ENCODE measurements at regions not wholly inside any gene's neighbourhood (a gene's known extent, or its start where the extent isn't known, plus 50 kb on each side); places are given as distances from the start of the nearest gene placed in this dataset.

- H3K36me3 ChIP-seq (ENCODE audit: insufficient read depth) = no peaks in the 10 kb centered on the region
- no peak overlapping the region for H3K4me2 ChIP-seq
- TF ChIP-seq CTCF (conservative IDR thresholded peaks at IDR 0.05; ENCODE audit: low read depth in 2 of 2) (peak in 1 of 2 experiments; percentile 66; a peak in 3 of 4 replicates), ZNF462 (CRISPR knock-in tag; IDR thresholded peaks at IDR 0.05) (no peak)
- no peaks in the 10 kb centered on the region for H3K79me2 ChIP-seq (replicated peaks; ENCODE audit: insufficient read depth)
- H3F3A ChIP-seq (replicated peaks; ENCODE audit: low read depth) = no peaks in the 10 kb centered on the region
- H3K27ac ChIP-seq (ENCODE audit: low read depth) = no peak overlapping the region
- no peaks in the 10 kb centered on the region for H3K36me3 Mint-ChIP-seq (ENCODE audit: low read depth)
- H3K4me3 Mint-ChIP-seq = no peak overlapping the region
- H3K27ac Mint-ChIP-seq = no peak overlapping the region
- H3K4me1 Mint-ChIP-seq = no peaks in the 10 kb centered on the region
- H3K4me1 ChIP-seq (ENCODE audit: insufficient read depth) = no peaks in the 10 kb centered on the region
- no peaks in the 10 kb centered on the region for H3K27me3 ChIP-seq (ENCODE audit: insufficient read depth)
- no peaks in the 10 kb centered on the region for H4K20me1 ChIP-seq (replicated peaks; ENCODE audit: insufficient read depth)
- no peak overlapping the region for H3K4me3 ChIP-seq
- H2AFZ ChIP-seq = no peak overlapping the region
- H3K9me2 ChIP-seq (ENCODE audit: insufficient read depth) = no peaks in the 10 kb centered on the region
- no peaks in the 10 kb centered on the region for H3K9me3 Mint-ChIP-seq
- no peaks in the 10 kb centered on the region for H3K27me3 Mint-ChIP-seq (ENCODE audit: insufficient read depth, low read depth, poor library complexity)
- no peak for ATAC-seq
- DNase-seq (ENCODE audit: low spot score) = peak; percentile 11
Observed at GRCh38 chr13:65656740-65657329, 1573.3 kb downstream of the PCDH9 start.

- Mint-ChIP-seq H3K4me3 (no peak overlapping the region), H3K27me3 (ENCODE audit: insufficient read depth, low read depth, poor library complexity) (no peaks in the 10 kb centered on the region), H3K4me1 (no peaks in the 10 kb centered on the region), H3K36me3 (ENCODE audit: low read depth) (no peaks in the 10 kb centered on the region), H3K27ac (no peak overlapping the region), H3K9me3 (no peaks in the 10 kb centered on the region)
- Histone ChIP-seq H3F3A (replicated peaks; ENCODE audit: low read depth) (no peaks in the 10 kb centered on the region), H3K4me2 (no peak overlapping the region), H3K4me3 (no peak overlapping the region), H3K27ac (ENCODE audit: low read depth) (no peak overlapping the region), H3K9me2 (ENCODE audit: insufficient read depth) (no peaks in the 10 kb centered on the region), H4K20me1 (replicated peaks; ENCODE audit: insufficient read depth) (no peaks in the 10 kb centered on the region), H3K36me3 (ENCODE audit: insufficient read depth) (no peaks in the 10 kb centered on the region), H2AFZ (no peak overlapping the region), H3K27me3 (ENCODE audit: insufficient read depth) (no peaks in the 10 kb centered on the region), H3K79me2 (replicated peaks; ENCODE audit: insufficient read depth) (no peaks in the 10 kb centered on the region), H3K4me1 (ENCODE audit: insufficient read depth) (no peaks in the 10 kb centered on the region)
- DNase-seq (ENCODE audit: low spot score) (no peak), ATAC-seq (no peak)
- no peak for TF ChIP-seq ETS1 (IDR thresholded peaks at IDR 0.05)
Observed at GRCh38 chr13:65653613-65654012, 1576.5 kb downstream of the PCDH9 start.

All from GM23338 (cell line).